ENCODE measurements at regions not wholly inside any gene's neighbourhood (a gene's known extent, or its start where the extent isn't known, plus 50 kb on each side); places are given as distances from the start of the nearest gene placed in this dataset.

- no peak for TF ChIP-seq ZFX (IDR thresholded peaks at IDR 0.05)
- TF ChIP-seq CTCF (conservative IDR thresholded peaks at IDR 0.05), result no peak
- no peak overlapping the region for H3K27ac ChIP-seq
Measured at GRCh38 chr16:77070683-77071082, 120.3 kb upstream of the MON1B start.

GRCh38 chr16:77076839-77077238 lies 114.2 kb upstream of the MON1B start:
- no peak overlapping the region for H3K27ac ChIP-seq
- TF ChIP-seq ZFX (IDR thresholded peaks at IDR 0.05), result no peak
- TF ChIP-seq CTCF (conservative IDR thresholded peaks at IDR 0.05), result no peak

- TF ChIP-seq ZFX (IDR thresholded peaks at IDR 0.05) (no peak), CTCF (conservative IDR thresholded peaks at IDR 0.05) (no peak)
- no peak overlapping the region for H3K27ac ChIP-seq
Measured at GRCh38 chr16:77077256-77077922, 113.6 kb upstream of the MON1B start.

- TF ChIP-seq ZFX (IDR thresholded peaks at IDR 0.05) (no peak), CTCF (conservative IDR thresholded peaks at IDR 0.05) (no peak)
Measured at GRCh38 chr16:77085981-77086380, 105.0 kb upstream of the MON1B start.

GRCh38 chr16:77090062-77090461 lies 100.9 kb upstream of the MON1B start:
- no peak for TF ChIP-seq ZFX (IDR thresholded peaks at IDR 0.05)
- no peak for TF ChIP-seq CTCF (conservative IDR thresholded peaks at IDR 0.05)
- H3K27ac ChIP-seq, result no peak overlapping the region

More at GRCh38 chr16:77085981-77086380, 105.0 kb upstream of the MON1B start:
- no peak overlapping the region for H3K27ac ChIP-seq

GRCh38 chr16:77093309-77093708 lies 97.7 kb upstream of the MON1B start:
- no peak for TF ChIP-seq CTCF (conservative IDR thresholded peaks at IDR 0.05)
- no peak for TF ChIP-seq ZFX (IDR thresholded peaks at IDR 0.05)
- H3K27ac ChIP-seq, result no peak overlapping the region

GRCh38 chr16:77093999-77094398 lies 97.0 kb upstream of the MON1B start:
- no peak overlapping the region for H3K27ac ChIP-seq
- TF ChIP-seq ZFX (IDR thresholded peaks at IDR 0.05), result no peak

GRCh38 chr16:77111056-77111565 lies 79.9 kb upstream of the MON1B start:
- TF ChIP-seq CTCF (conservative IDR thresholded peaks at IDR 0.05) (no peak), ZFX (IDR thresholded peaks at IDR 0.05) (no peak)
- H3K27ac ChIP-seq, result no peak overlapping the region
